ENCODE measurements at regions not wholly inside any gene's neighbourhood (a gene's known extent, or its start where the extent isn't known, plus 50 kb on each side); places are given as distances from the start of the nearest gene placed in this dataset.
"Not testable (repeated sequence)": the region's sequence is repeated elsewhere in the genome, so short reads cannot be mapped to it uniquely, and the experiment has no call there.

- DNase-seq (ENCODE audit: low spot score): no peak
Observed at GRCh38 chrX:68995386-68995779, 166.6 kb downstream of the EFNB1 start.

DNA sequence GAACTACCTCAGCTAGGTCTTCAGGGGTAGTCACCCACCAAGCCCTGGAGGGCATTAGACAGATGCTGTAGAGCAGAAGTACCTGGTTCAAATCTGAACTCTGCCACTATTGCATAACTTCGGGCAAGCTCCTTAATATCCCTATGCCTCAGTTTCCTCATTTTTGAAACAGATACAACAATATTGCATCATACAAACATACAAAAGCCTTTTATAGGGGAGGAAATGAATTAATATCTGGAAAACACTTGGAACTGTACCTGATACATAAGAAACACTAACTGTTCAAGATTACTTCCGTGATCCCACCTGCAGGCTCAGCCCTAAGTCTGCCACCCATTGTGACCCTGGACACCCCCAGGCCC, 166.1 kb downstream of the EFNB1 start:
- DNase-seq (ENCODE audit: low spot score): no peak

- no peak for DNase-seq (ENCODE audit: low spot score)
Observed at GRCh38 chrX:68994135-68994890, 165.5 kb downstream of the EFNB1 start.

GRCh38 chrX:68992821-68993397, 164.1 kb downstream of the EFNB1 start:
- no peak for DNase-seq (ENCODE audit: low spot score)

DNA sequence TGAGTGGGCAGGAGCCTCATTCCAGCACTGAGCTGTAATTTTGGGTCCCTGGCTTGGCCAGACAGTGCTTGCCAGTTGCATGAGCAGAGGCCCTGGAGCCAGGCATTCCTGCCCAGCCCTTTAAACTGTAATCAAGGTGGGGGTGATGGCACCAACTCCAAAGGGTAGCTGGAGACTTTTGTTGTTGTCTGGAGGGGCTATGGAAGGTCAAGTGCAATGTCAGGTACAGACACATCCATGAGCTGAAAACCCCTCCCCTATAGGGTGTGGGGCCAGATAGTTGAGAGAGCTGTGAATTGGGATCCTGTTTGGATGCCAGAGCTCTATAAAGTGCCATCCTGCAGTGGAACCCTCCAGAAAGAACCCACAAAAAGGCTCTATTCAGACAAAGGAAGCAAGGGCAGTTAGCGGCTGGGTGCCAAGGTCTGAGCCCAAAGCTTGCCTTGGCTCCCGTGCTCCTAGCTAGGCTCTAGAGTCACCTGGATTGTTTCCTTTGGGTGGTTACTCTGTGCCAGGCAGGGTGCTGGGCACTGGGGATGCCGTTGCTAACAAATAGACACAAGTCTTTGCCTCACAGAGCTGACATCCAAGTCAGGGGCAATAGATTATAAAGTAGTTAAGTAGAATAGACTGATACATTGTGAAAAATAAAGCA, 163.0 kb downstream of the EFNB1 start:
- no peak for DNase-seq (ENCODE audit: low spot score)

GRCh38 chrX:68990948-68991347, 162.1 kb downstream of the EFNB1 start:
- no peak for DNase-seq (ENCODE audit: low spot score)

- DNase-seq (ENCODE audit: low spot score): no peak
Observed at GRCh38 chrX:68989865-68990606, 161.2 kb downstream of the EFNB1 start.

DNA sequence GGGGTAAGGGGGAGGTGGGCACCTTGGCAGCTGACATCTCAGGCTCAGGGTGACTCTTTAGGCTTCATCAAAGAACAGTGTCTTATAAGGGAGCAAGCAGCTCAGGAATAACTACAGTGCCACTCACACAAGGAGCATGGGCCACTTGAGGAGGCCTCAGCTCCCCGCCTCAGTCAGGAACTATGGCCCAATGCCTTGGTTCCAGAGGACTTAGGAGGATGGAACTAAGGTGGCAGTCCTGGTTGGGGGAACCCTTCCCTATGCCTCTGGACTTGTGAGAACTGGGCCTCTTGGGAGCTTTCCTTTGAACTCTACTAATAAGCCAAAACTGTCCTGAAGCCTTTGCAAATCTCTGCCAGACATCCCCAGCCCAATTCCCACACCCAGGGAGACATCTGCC, 160.6 kb downstream of the EFNB1 start:
- no peak for DNase-seq (ENCODE audit: low spot score)

- DNase-seq (ENCODE audit: low spot score): no peak
Observed at GRCh38 chrX:68988865-68989264, 160.0 kb downstream of the EFNB1 start.

GRCh38 chrX:68985135-68985755, 156.4 kb downstream of the EFNB1 start:
- DNase-seq (ENCODE audit: low spot score): no peak

DNA sequence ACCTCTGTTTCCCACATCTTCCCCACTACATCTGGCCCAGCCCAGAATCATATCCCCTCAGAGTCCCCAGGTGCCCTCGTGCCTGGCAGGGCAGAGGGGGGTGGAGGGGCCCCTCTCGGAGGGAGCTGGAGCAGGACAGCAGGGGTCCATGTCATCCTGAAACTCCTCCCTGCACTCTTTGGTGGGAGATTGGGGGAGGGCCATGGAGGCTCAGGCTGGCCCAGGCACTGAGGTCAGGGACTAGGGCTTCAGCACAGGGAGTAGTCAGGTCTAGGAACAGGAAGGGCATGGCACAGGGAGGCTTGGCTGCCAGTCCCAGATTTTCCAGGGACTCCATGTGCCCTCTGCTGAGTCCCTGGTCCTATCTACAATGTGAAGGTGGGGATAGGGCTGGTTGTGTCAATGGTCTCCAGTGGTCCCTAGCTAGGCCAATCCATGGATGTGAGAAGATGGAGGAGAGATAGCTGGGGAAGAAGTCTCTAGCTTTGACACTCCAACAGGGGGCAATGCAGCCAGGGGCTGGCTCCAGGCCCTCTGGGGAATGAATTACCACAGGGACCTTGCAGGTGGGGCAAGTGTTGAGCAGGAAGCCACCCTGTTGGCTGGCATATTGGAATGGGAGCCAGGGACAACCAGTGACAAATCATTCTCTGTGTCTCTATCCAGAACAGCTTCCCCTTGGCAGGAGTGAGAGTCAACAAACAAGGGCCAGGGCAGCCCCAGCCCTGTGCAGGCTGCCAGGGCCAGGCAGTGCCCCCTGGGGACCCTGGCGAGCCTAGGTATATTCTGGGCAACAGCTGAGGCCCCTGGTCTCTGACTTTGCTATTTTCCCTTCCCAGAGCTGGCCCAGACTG, 154.4 kb downstream of the EFNB1 start:
- DNase-seq (ENCODE audit: low spot score): no peak

DNA sequence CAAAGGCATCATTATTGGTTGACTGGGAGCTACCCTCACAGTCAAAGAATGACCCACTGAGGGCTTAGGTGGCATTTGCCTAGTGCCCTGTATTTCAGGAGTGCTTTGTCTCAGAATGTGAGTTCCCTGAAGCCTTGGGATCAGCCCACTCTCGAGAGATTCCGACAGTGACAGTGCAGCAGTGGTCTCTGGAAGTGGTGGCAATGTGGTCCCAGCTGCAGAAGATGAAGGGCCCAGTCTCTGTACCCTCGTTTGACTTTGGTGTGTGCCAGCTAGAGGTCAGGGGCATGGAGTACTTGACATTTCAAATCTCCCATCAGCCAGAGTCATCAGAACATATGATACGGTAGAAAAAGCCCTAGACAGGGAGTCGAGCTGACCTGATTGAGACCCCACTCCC, 153.7 kb downstream of the EFNB1 start:
- no peak for DNase-seq (ENCODE audit: low spot score)

- DNase-seq (ENCODE audit: low spot score): no peak
Observed at GRCh38 chrX:68980906-68981616, 152.2 kb downstream of the EFNB1 start.

- DNase-seq (ENCODE audit: low spot score): no peak
Observed at GRCh38 chrX:68978655-68979054, 149.8 kb downstream of the EFNB1 start.

DNA sequence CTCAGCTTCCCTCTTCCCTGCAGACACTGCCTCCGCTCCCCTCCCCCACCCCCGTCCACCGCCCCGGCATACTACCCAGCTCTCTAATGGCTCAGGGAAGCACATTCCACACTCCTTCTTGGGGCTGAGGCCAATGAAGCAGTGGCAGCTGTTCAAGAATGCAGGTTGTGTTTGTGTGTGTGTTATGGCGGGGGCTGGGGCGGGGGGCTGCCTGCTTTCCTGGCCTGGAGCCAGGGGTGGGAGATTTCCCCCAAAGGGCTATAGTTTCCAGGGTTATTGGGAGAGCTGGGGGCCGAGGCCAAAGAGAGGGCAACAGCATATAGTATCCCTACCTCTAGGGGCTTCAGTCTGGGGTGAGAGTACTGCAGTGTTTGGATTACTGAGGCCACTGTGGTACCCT, 149.4 kb downstream of the EFNB1 start:
- no peak for DNase-seq (ENCODE audit: low spot score)

DNA sequence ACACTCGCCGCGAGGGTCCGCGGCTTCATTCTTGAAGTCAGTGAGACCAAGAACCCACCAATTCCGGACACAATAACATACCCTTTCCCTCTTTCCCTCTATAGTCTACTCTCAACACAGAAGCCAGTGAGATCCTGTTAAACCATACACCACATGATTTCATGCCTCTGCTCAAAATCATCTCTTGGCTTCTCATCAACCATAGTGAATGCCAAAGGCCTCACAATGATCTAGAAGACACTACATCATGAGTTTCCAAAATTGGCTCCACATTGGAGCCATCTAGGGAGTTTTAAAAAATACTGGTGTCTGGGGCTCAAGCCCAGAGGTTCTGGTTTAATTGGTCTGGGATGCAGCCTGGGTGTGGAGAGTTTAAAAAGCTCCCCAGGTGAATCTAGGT, 124.5 kb downstream of the EFNB1 start:
- DNase-seq (ENCODE audit: low spot score): no peak

DNA sequence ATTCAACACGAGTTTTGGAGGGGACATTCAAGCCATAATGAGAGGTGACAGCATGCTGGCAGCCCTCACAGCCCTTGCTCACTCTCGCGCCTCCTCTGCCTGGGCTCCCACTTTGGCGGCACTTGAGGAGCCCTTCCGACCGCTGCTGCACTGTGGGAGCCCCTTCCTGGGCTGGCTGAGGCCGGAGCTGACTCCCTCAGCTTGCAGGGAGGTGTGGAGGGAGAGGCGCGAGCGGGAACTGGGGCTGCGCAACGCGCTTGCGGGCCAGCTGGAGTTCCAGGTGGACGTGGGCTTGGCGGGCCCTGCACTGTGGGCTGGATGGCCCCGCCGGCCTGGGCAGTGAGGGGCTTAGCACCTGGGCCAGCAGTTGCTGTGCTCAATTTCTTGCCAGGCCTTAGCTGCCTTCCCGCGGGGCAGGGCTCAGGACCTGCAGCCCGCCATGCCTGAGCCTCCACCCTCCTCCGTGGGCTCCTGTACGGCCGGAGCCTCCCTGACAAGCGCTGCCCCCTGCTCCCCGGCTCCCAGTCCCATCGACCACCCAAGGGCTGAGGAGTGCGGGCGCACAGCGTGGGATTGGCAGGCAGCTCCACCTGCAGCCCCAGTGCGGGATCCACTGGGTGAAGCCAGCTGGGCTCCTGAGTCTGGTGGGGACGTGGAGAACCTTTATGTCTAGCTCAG, 123.3 kb downstream of the EFNB1 start:
- DNase-seq (ENCODE audit: low spot score): not testable (repeated sequence)

- no peak for DNase-seq (ENCODE audit: low spot score)
Observed at GRCh38 chrX:68950937-68951336, 122.1 kb downstream of the EFNB1 start.

DNA sequence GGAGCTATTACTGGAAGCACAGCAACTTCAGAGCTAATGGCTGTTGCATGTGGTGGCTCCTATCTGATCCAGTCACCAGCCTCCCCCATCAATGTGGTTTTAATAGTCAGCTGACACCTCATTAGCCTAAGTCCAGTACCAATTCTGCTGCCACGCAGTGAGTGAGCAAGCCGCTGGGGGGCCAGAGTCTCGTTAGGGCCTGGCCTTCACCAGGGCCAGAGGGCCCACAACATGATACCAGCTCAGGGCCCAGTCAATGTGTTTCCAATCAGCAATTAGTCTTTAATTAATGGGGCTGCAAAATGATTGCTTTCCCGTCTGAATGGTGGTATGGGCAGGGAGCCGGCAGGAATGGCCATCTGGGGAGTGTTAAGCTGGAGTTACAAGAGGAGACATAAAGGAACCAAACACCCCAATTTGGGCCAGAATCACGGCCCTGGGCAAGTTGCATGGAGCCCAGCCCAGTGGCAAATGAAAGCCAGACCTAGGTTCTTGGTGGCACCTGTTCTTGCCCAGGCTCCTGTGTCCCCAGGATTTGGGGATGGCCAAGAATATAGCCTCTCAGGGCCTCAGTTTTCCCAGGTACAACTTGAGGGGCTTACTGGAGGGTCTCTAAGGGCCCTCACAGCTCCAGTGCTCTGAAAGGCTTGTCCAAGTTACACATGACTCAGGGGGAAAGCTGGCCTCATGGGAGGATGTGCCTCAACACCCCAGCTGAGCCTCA, 119.2 kb downstream of the EFNB1 start:
- DNase-seq (ENCODE audit: low spot score): no peak
